ENCODE measurements at regions not wholly inside any gene's neighbourhood (a gene's known extent, or its start where the extent isn't known, plus 50 kb on each side); places are given as distances from the start of the nearest gene placed in this dataset.

DNA sequence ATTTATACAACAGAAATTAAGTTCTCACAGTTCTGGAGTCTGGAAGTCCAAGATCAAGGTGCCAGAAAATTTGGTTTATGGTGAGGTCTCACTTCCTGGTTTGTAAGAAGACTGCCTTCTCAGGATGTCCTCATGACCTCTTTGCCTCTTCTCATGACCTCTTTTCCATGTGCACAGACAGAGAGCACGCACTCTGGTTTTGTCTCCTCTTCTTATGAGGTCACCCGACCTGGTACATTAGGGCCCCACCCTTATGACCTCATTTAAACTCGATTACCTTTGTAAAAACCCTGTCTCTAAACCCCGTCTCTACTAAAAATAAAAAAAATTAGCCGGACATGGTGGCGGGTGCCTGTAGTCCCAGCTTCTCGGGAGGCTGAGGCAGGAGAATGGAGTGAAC is 155.9 kb downstream of the KIT start:
- TF ChIP-seq POLR2A (IDR thresholded peaks at IDR 0.05; ENCODE audit: low read depth, low read length) = no peak
- TF ChIP-seq POLR2AphosphoS5 (IDR thresholded peaks at IDR 0.05; ENCODE audit: low read depth, low read length) = no peak
- no peak for TF ChIP-seq TAF1 (IDR thresholded peaks at IDR 0.05; ENCODE audit: low read depth, low read length)
- TF ChIP-seq SPI1 (IDR thresholded peaks at IDR 0.05; ENCODE audit: low read depth, low read length) = no peak
